ENCODE measurements at regions not wholly inside any gene's neighbourhood (a gene's known extent, or its start where the extent isn't known, plus 50 kb on each side); places are given as distances from the start of the nearest gene placed in this dataset.

DNA sequence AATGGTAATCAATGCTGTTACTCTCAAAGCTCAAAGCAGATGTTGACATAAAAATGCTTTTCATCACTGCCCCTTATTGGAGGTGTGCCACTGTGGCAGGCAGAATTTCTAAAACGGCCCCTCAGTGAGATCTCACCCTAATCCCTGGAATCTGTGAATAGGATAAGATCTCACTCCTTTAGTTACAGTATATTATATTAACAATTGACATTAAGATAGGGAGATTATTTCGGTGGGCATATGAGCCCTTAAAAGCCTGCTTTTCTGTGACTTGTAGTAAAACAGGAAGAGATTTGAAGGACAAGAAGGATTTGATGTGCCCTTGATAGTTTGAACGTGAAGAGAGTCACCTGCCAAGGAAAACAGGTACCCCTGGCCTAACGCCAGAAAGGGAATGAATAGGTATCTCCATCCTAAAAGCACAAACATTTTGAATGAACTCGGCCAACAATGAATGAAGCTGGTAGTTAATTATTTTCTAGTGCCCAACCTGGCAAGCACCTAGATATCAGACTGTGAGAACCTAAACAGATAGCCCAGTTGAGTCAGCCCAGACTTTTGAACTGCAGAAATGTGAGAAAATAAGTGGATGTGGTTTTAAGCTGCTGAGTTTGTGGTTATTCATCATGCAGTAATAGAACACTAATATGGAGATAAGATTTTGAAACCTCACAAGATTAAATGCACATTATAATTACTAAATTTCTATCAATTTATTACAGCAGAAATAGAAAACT is 881.6 kb downstream of the PCDH18 start:
- no peaks in the 10 kb centered on the region for H3K79me2 ChIP-seq (ENCODE audit: control insufficient read depth, insufficient read depth, low read length)
- Mint-ChIP-seq H3K4me3 (no peak overlapping the region), H3K27ac (no peak overlapping the region), H3K4me1 (no peaks in the 10 kb centered on the region), H3K27me3 (no peaks in the 10 kb centered on the region), H3K9me3 (ENCODE audit: insufficient read depth) (peaks cover 4% of the 10 kb centered on the region)
- no peak overlapping the region for H3K9ac ChIP-seq (ENCODE audit: low read length)
- H3K9me3 ChIP-seq (ENCODE audit: control extremely low read depth in 1 of 3, control insufficient read depth in 2 of 3, insufficient read depth in 1 of 3, low read length in 2 of 3) = no peaks in the 10 kb centered on the region
- WGBS (ENCODE audit: insufficient coverage) = 67% methylated on average over 1 of the region's 5 CpGs
- no peak overlapping the region for H3K4me2 ChIP-seq (replicated peaks; ENCODE audit: low read depth, low read length, poor library complexity, severe bottlenecking)
- POLR2A ChIA-PET = no interaction called here
- no peaks in the 10 kb centered on the region for H3K27me3 ChIP-seq (replicated peaks in 1 of 4; ENCODE audit: control extremely low read depth in 1 of 4, control insufficient read depth in 3 of 4, insufficient read depth in 4 of 4, low read length in 3 of 4)
- no peak overlapping the region for H3K4me3 ChIP-seq (ENCODE audit: control extremely low read depth in 1 of 5, extremely low read depth in 1 of 5, insufficient read depth in 1 of 5, low read depth in 2 of 5, low read length in 4 of 5)
- ATAC-seq (ENCODE audit: low read depth) = no peak
- TF ChIP-seq, protein P1, sequence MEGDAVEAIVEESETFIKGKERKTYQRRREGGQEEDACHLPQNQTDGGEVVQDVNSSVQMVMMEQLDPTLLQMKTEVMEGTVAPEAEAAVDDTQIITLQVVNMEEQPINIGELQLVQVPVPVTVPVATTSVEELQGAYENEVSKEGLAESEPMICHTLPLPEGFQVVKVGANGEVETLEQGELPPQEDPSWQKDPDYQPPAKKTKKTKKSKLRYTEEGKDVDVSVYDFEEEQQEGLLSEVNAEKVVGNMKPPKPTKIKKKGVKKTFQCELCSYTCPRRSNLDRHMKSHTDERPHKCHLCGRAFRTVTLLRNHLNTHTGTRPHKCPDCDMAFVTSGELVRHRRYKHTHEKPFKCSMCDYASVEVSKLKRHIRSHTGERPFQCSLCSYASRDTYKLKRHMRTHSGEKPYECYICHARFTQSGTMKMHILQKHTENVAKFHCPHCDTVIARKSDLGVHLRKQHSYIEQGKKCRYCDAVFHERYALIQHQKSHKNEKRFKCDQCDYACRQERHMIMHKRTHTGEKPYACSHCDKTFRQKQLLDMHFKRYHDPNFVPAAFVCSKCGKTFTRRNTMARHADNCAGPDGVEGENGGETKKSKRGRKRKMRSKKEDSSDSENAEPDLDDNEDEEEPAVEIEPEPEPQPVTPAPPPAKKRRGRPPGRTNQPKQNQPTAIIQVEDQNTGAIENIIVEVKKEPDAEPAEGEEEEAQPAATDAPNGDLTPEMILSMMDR (IDR thresholded peaks at IDR 0.05) = no peak
- no peaks in the 10 kb centered on the region for H3K36me3 ChIP-seq (replicated peaks in 1 of 2; ENCODE audit: control extremely low read depth in 1 of 2, control insufficient read depth in 1 of 2, extremely low read depth in 1 of 2, insufficient read depth in 2 of 2, low read length in 1 of 2)
- intact Hi-C loops (cut with micrococcal nuclease) = no loop called here
- H4K20me1 ChIP-seq (ENCODE audit: control insufficient read depth, insufficient read depth, low read length, poor library complexity, severe bottlenecking) = no peaks in the 10 kb centered on the region
- no peak overlapping the region for H2AFZ ChIP-seq (ENCODE audit: insufficient read depth, low read depth, low read length, poor library complexity, severe bottlenecking)
- no peak overlapping the region for H3K27ac ChIP-seq (ENCODE audit: low read length in 2 of 2)
- no peak for DNase-seq
- no peaks in the 10 kb centered on the region for H3K4me1 ChIP-seq (ENCODE audit: control insufficient read depth in 2 of 2, insufficient read depth in 2 of 2, low read length in 2 of 2)
- CTCF ChIA-PET = no interaction called here

DNA sequence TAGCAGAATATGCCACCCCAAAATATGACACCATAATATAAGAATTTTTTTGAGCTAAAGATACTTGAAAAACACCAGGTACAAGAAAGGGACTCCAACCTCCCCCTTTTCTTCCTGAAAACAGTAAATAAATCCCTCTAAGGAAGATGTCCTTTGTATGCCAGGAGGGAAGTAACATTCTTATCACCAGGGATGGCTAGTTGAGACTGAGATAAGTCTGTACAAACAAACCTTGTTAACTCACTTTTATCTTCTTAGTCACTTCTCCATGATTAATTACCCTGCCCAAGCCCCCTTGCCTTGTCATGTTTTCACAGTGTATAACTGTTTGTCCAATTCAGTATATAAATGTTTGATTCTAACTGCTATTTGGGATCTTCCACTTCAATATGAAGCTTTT is 888.0 kb downstream of the PCDH18 start:
- no peak overlapping the region for H3K4me3 ChIP-seq (ENCODE audit: control extremely low read depth in 1 of 5, extremely low read depth in 1 of 5, insufficient read depth in 1 of 5, low read depth in 2 of 5, low read length in 4 of 5)
- peaks cover 0 to 5% (median 0%) of the 10 kb centered on the region in 3 donors for H3K9me3 ChIP-seq (ENCODE audit: control extremely low read depth in 1 of 3, control insufficient read depth in 2 of 3, insufficient read depth in 1 of 3, low read length in 2 of 3)
- no peaks in the 10 kb centered on the region for H3K4me1 ChIP-seq (ENCODE audit: control insufficient read depth in 2 of 2, insufficient read depth in 2 of 2, low read length in 2 of 2)
- intact Hi-C loops (cut with micrococcal nuclease) = no loop called here
- no peak overlapping the region for H3K4me2 ChIP-seq (replicated peaks; ENCODE audit: low read depth, low read length, poor library complexity, severe bottlenecking)
- H3K36me3 ChIP-seq (replicated peaks in 1 of 2; ENCODE audit: control extremely low read depth in 1 of 2, control insufficient read depth in 1 of 2, extremely low read depth in 1 of 2, insufficient read depth in 2 of 2, low read length in 1 of 2) = no peaks in the 10 kb centered on the region
- no peaks in the 10 kb centered on the region for H4K20me1 ChIP-seq (ENCODE audit: control insufficient read depth, insufficient read depth, low read length, poor library complexity, severe bottlenecking)
- no peaks in the 10 kb centered on the region for H3K27me3 ChIP-seq (replicated peaks in 1 of 4; ENCODE audit: control extremely low read depth in 1 of 4, control insufficient read depth in 3 of 4, insufficient read depth in 4 of 4, low read length in 3 of 4)
- POLR2A ChIA-PET = no interaction called here
- no peaks in the 10 kb centered on the region for H3K79me2 ChIP-seq (ENCODE audit: control insufficient read depth, insufficient read depth, low read length)
- Mint-ChIP-seq H3K27me3 (no peaks in the 10 kb centered on the region), H3K27ac (no peak overlapping the region), H3K4me1 (no peaks in the 10 kb centered on the region), H3K9me3 (ENCODE audit: insufficient read depth) (no peaks in the 10 kb centered on the region), H3K4me3 (no peak overlapping the region)
- TF ChIP-seq, protein P1 (IDR thresholded peaks at IDR 0.05) = no peak
- TF ChIP-seq EZH2 (IDR thresholded peaks at IDR 0.05; ENCODE audit: borderline replicate concordance, insufficient read depth, low read depth, low read length, poor library complexity, severe bottlenecking) = no peak
- no peak overlapping the region for H3K27ac ChIP-seq (ENCODE audit: low read length in 2 of 2)
- ATAC-seq (ENCODE audit: low read depth) (no peak), DNase-seq (no peak)
- H2AFZ ChIP-seq (ENCODE audit: insufficient read depth, low read depth, low read length, poor library complexity, severe bottlenecking) = no peak overlapping the region
- CTCF ChIA-PET = no interaction called here
- no peak overlapping the region for H3K9ac ChIP-seq (ENCODE audit: low read length)
